HG02981 (cell line): ENCODE measurements at regions not wholly inside any gene's neighbourhood (a gene's known extent, or its start where the extent isn't known, plus 50 kb on each side); places are given as distances from the start of the nearest gene placed in this dataset.

ENCODE experiments used
- ATAC-seq: cut with Tn5 transposase; IDR thresholded peaks from one replicate; pipeline ENCODE4 v1.9.1; 2021; ENCODE audit warnings: mild to moderate bottlenecking, moderate library complexity; ENCODE audit not compliant: unreplicated experiment

- no peak for ATAC-seq
These were observed 112.8 kb upstream of the ATF7IP start for GRCh38 chr12:14252697-14253096.

GRCh38 chr12:14253496-14253895 lies 112.0 kb upstream of the ATF7IP start:
- no peak for ATAC-seq

- ATAC-seq = no peak
These were observed 110.7 kb upstream of the ATF7IP start for GRCh38 chr12:14254781-14255180.

GRCh38 chr12:14256121-14256520 lies 109.4 kb upstream of the ATF7IP start:
- ATAC-seq = no peak

- ATAC-seq = peak; percentile 51
These were observed 108.8 kb upstream of the ATF7IP start for GRCh38 chr12:14256555-14257169.

GRCh38 chr12:14257303-14257733 lies 108.2 kb upstream of the ATF7IP start:
- no peak for ATAC-seq

- peak; percentile 63 for ATAC-seq
These were observed 107.5 kb upstream of the ATF7IP start for GRCh38 chr12:14257734-14258574.

GRCh38 chr12:14258575-14258940 lies 106.9 kb upstream of the ATF7IP start:
- ATAC-seq = no peak

GRCh38 chr12:14259481-14260010 lies 105.9 kb upstream of the ATF7IP start:
- no peak for ATAC-seq

GRCh38 chr12:14260011-14260993 lies 105.2 kb upstream of the ATF7IP start:
- no peak for ATAC-seq

- ATAC-seq = no peak
These were observed 104.4 kb upstream of the ATF7IP start for GRCh38 chr12:14261096-14261495.

- no peak for ATAC-seq
These were observed 103.6 kb upstream of the ATF7IP start for GRCh38 chr12:14261861-14262260.

- no peak for ATAC-seq
These were observed 102.5 kb upstream of the ATF7IP start for GRCh38 chr12:14262771-14263511.

GRCh38 chr12:14263742-14264141 lies 101.7 kb upstream of the ATF7IP start:
- no peak for ATAC-seq

GRCh38 chr12:14264316-14264715 lies 101.2 kb upstream of the ATF7IP start:
- no peak for ATAC-seq

GRCh38 chr12:14264778-14265177 lies 100.7 kb upstream of the ATF7IP start:
- no peak for ATAC-seq

GRCh38 chr12:14268120-14268515 lies 97.4 kb upstream of the ATF7IP start:
- ATAC-seq = no peak

GRCh38 chr12:14270392-14270791 lies 95.1 kb upstream of the ATF7IP start:
- ATAC-seq = no peak

GRCh38 chr12:14272956-14273912 lies 92.2 kb upstream of the ATF7IP start:
- no peak for ATAC-seq
